GM12865 (cell line): ENCODE measurements at regions not wholly inside any gene's neighbourhood (a gene's known extent, or its start where the extent isn't known, plus 50 kb on each side); places are given as distances from the start of the nearest gene placed in this dataset.

ENCODE experiments used
- DNase-seq: peaks from one replicate; pipeline ENCODE4 v3.0.0; 2010; ENCODE audit warnings: low read depth
- H3K4me3 ChIP-seq: 2 replicates; pipeline ENCODE4 v1.5.1; 2011; ENCODE audit warnings: mild to moderate bottlenecking, low read depth, low read length, control low read depth
- TF ChIP-seq, protein P1 (sequence below): IDR thresholded peaks from 2 replicates; pipeline ENCODE4 v1.5.1; 2011; ENCODE audit warnings: low read length, control low read depth, low read depth, inconsistent platforms; ENCODE audit not compliant: insufficient read depth; ENCODE audit errors: missing control alignments

DNA sequence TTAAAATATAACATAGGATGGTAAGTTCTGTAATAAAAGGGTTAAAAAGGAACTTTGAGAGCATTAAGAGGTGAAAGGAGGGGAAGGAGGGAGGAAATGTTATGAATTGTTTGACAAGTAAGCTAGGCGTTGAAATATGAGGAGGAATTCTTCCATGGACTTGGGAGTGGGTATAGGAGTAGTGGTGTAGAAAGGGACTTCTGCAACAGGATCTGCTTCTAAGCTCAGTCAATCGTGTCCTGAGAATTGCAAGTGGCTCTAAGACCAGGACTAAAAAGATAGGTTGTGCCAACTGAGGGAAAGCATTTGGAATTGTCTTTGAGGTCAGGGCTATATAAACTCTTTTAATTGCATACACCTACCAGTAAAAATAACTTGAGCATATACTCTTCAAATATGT is 74.1 kb upstream of the SLC38A2 start:
- DNase-seq, result no peak
- TF ChIP-seq, protein P1, sequence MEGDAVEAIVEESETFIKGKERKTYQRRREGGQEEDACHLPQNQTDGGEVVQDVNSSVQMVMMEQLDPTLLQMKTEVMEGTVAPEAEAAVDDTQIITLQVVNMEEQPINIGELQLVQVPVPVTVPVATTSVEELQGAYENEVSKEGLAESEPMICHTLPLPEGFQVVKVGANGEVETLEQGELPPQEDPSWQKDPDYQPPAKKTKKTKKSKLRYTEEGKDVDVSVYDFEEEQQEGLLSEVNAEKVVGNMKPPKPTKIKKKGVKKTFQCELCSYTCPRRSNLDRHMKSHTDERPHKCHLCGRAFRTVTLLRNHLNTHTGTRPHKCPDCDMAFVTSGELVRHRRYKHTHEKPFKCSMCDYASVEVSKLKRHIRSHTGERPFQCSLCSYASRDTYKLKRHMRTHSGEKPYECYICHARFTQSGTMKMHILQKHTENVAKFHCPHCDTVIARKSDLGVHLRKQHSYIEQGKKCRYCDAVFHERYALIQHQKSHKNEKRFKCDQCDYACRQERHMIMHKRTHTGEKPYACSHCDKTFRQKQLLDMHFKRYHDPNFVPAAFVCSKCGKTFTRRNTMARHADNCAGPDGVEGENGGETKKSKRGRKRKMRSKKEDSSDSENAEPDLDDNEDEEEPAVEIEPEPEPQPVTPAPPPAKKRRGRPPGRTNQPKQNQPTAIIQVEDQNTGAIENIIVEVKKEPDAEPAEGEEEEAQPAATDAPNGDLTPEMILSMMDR, result no peak
- H3K4me3 ChIP-seq, result no peak overlapping the region

DNA sequence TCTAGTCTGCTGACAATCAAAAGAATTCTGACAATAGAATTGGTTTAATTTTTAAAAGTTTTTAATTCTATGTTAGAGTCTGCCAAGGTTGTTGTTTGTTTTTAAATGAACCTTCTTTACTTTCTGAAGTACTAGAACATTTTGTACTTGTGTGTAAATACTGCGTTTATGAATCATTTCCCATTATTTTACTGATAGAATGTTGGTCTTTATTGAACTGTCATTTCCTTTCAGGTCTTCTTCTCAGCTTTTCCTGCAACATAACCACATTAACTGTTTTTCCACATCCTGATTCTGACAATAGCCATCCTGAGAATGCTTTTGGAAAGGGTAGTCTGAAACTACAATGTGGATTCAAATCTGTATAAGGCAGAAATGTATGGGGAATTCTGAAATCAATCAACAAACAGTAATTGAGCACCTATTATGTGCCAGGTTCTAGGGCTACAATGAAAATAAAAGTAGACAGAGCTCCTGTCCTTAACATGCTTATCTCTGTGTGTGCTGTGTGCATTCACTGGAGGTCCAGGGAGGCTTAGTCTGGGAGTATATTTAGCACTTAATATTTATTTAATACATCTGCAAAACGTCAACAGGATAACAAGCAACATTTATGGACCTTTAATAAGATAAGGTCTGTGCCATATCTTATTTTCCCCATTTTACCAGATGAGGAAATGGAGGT is 73.1 kb upstream of the SLC38A2 start:
- TF ChIP-seq, protein P1, result no peak
- H3K4me3 ChIP-seq, result no peak overlapping the region
- no peak for DNase-seq

DNA sequence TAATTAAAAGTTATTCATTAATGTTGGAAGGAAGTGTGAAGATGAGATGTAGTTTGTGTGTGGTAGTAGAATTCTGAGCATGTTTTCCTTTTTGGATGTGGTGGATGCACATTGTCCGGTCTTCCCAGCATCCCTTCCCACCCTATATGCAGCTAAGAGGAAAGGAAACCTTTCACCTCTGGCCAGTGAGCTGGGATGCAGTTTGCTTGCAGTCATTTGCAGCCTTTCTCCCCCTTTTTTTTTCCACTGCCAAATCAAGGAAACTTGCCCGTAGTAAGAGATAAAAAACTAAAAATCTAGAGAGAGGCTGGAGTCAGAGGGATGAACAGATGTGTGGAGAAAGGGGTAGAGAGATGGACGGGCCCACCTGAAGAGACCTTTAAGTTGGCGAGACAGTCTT is 72.5 kb upstream of the SLC38A2 start:
- no peak for DNase-seq
- TF ChIP-seq, protein P1, result no peak
- no peak overlapping the region for H3K4me3 ChIP-seq

DNA sequence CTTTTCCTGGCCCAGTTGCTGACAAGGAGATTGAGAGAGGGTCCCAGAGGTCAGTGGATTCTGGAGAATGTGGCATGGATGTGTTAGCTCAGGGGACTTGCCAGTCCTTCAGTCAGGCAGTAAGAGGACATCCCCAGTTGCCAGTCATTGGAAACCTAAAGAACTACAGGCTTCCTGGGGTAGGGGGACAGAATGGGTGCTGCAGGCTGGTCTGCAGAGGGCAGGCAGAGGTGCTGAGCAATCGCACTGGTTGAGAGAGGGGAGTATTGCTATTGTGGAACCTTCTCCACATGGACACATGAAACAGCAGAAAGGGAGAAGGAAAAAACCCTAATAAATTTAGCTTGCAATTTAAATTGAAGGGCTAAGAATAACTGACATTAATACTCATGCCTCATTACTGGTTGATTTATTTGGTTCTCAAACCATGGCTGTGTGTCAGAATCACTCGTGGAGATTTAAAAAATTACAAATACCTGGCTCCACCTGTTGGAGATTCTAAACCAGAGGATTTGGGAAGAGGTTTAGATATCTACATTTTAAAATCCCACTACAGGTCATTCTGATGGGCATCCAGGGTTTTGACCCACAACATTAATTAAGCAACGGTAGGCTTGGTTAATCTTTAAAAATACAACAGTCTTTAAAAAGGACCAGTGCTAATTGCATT is 71.2 kb upstream of the SLC38A2 start:
- H3K4me3 ChIP-seq, result no peak overlapping the region
- TF ChIP-seq, protein P1, result no peak
- no peak for DNase-seq

DNA sequence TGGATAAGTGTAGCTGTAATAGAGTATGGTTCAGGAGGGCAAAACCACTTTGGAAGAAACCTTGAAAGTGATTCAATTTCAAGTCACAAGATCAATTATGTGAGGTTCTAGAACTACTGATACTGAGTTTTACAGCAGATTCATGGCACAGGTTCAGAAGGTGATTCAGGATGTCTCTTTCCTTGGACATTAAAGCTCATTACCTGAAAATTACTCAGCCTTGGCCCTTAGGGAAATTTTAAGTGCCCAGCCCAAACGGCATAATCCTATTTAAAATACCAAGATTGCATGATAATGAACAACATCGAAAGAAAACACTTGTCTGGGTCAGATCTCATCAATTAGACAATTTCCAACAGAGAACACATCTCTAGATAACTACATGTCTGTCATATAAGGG is 70.2 kb upstream of the SLC38A2 start:
- H3K4me3 ChIP-seq, result no peak overlapping the region
- TF ChIP-seq, protein P1, result no peak
- no peak for DNase-seq

DNA sequence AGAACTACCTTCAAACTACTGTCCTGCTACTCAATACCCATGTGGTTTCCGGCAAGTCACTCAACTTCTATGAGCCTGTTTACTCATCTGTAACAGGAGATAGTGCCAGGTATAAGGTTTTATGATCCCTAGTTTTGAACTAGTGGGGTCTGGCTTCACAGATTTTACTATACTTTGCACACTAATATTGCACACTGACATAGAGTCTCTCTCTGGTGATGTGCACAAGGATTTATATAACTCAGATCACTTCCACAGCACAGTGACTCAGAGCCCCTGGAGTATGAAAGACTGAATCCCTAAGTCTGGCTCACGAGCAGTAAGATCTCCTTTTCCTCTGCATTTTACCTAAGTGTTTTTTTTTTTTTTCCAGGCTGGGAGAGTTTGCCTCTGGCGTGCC is 69.7 kb upstream of the SLC38A2 start:
- no peak overlapping the region for H3K4me3 ChIP-seq
- TF ChIP-seq, protein P1, result no peak
- DNase-seq, result no peak
